Right atrium auricular region (tissue), 2 donors: ENCODE measurements at regions not wholly inside any gene's neighbourhood (a gene's known extent, or its start where the extent isn't known, plus 50 kb on each side); places are given as distances from the start of the nearest gene placed in this dataset.

ENCODE experiments used
- DNase-seq: peaks from one replicate; pipeline ENCODE4 v3.0.0-alpha.2; 2019; ENCODE audit warnings: low spot score
- H3K27ac ChIP-seq, 2 donors: fragments of 200-600 bp; sonication (generic); 1 replicate in 1 of 2; 2 replicates in 1 of 2; pipeline ENCODE4 v1.5.1; 2016 to 2019
- H3K27me3 ChIP-seq, 2 donors: fragments of 200-600 bp; sonication (generic); one replicate each; pipeline versions ENCODE4 v1.5.1 to v1.6.0; 2017 to 2019
- H3K36me3 ChIP-seq: fragments of 200-600 bp; sonication (generic); one replicate; pipeline ENCODE4 v1.5.1; 2016
- H3K4me1 ChIP-seq, 2 donors: fragments of 200-600 bp; sonication (generic); one replicate each; pipeline versions ENCODE4 v1.5.1 to v1.6.0; 2017 to 2019
- H3K4me3 ChIP-seq, 2 donors: fragments of 200-600 bp; sonication (generic); 1 replicate in 1 of 2; 2 replicates in 1 of 2; pipeline ENCODE4 v1.5.1; 2017 to 2019; ENCODE audit warnings: mild to moderate bottlenecking in 1 of 2, moderate library complexity in 1 of 2
- H3K9me3 ChIP-seq, 2 donors: fragments of 200-600 bp; sonication (generic); one replicate each; pipeline ENCODE4 v1.5.1; 2019
- TF ChIP-seq, protein P1 (sequence below), 2 donors: fragments of 200-600 bp; sonication (generic); IDR thresholded peaks; one replicate each; pipeline ENCODE4 v1.5.1; 2019; ENCODE audit warnings: antibody characterized with exemption in 2 of 2

DNA sequence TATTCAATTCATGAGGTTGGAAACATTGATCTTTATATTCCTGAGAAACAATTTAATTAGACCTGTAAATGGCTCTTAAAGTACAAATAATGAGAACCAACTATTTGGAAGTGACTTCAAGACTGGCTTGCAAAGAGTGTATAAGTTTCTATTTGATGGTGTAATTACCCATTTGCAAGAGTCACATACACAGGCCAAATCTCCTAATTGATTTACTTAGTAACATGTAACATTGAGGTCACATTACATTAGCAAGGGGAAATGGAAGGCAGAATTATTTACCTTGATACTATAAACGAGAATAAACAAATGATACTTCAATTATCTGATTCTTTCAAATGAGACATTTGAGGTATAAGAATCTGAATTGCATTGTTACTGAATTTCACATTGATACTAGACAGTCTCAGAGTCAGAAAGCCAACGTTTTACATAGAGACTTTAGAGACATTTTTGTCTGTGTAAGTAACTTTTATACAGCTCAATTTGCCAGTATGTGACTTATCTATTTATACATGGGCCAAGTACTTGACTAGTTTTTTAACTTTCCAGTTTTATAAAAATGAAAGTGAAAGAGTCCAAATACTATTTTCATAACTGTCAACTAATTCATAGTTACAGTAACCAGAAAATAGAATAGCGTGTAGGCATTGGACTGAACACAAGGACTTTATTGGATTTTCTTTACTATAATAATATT, 95.6 kb upstream of the RFC3 start:
- TF ChIP-seq, protein P1, sequence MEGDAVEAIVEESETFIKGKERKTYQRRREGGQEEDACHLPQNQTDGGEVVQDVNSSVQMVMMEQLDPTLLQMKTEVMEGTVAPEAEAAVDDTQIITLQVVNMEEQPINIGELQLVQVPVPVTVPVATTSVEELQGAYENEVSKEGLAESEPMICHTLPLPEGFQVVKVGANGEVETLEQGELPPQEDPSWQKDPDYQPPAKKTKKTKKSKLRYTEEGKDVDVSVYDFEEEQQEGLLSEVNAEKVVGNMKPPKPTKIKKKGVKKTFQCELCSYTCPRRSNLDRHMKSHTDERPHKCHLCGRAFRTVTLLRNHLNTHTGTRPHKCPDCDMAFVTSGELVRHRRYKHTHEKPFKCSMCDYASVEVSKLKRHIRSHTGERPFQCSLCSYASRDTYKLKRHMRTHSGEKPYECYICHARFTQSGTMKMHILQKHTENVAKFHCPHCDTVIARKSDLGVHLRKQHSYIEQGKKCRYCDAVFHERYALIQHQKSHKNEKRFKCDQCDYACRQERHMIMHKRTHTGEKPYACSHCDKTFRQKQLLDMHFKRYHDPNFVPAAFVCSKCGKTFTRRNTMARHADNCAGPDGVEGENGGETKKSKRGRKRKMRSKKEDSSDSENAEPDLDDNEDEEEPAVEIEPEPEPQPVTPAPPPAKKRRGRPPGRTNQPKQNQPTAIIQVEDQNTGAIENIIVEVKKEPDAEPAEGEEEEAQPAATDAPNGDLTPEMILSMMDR (IDR thresholded peaks at IDR 0.05), result no peak
- peaks cover 0 to 9% of the 10 kb centered on the region in 2 donors for H3K9me3 ChIP-seq
- peaks cover 0 to 31% of the 10 kb centered on the region in 2 donors for H3K4me1 ChIP-seq
- no peak for DNase-seq
- H3K36me3 ChIP-seq, result no peaks in the 10 kb centered on the region
- no peaks in the 10 kb centered on the region for H3K27me3 ChIP-seq
- H3K27ac ChIP-seq, result peak overlapping the region; percentile 68 to 75
- H3K4me3 ChIP-seq, result no peak overlapping the region

GRCh38 chr13:33723365-33723764, 94.6 kb upstream of the RFC3 start:
- Histone ChIP-seq H3K27ac (peak overlapping the region; percentile 68 to 75), H3K36me3 (no peaks in the 10 kb centered on the region)
- no peak for DNase-seq

GRCh38 chr13:33723772-33724435, 94.0 kb upstream of the RFC3 start:
- H3K27ac ChIP-seq, result peak overlapping the region; percentile 68 to 75
- TF ChIP-seq, protein P1 (IDR thresholded peaks at IDR 0.05), result peak; percentile 66 to 83
- no peak overlapping the region for H3K4me3 ChIP-seq
- peaks cover 0 to 42% of the 10 kb centered on the region in 2 donors for H3K4me1 ChIP-seq
- H3K36me3 ChIP-seq, result no peaks in the 10 kb centered on the region
- peak; percentile 90 for DNase-seq
- no peaks in the 10 kb centered on the region for H3K27me3 ChIP-seq
- peaks cover 0 to 9% of the 10 kb centered on the region in 2 donors for H3K9me3 ChIP-seq

More at GRCh38 chr13:33723365-33723764, 94.6 kb upstream of the RFC3 start:
- H3K4me1 ChIP-seq, result peaks cover 0 to 38% of the 10 kb centered on the region in 2 donors
- H3K9me3 ChIP-seq, result peaks cover 0 to 9% of the 10 kb centered on the region in 2 donors
- TF ChIP-seq, protein P1 (IDR thresholded peaks at IDR 0.05), result no peak
- no peak overlapping the region for H3K4me3 ChIP-seq
- H3K27me3 ChIP-seq, result no peaks in the 10 kb centered on the region

- Histone ChIP-seq H3K4me1 (peaks cover 0 to 42% of the 10 kb centered on the region in 2 donors), H3K9me3 (peaks cover 0 to 2% of the 10 kb centered on the region in 2 donors)
- no peak for DNase-seq
These were observed 92.6 kb upstream of the RFC3 start for GRCh38 chr13:33725340-33725739.

GRCh38 chr13:33727297-33728083, 90.5 kb upstream of the RFC3 start:
- TF ChIP-seq, protein P1 (IDR thresholded peaks at IDR 0.05), result no peak
- Histone ChIP-seq H3K4me3 (no peak overlapping the region), H3K36me3 (no peaks in the 10 kb centered on the region), H3K4me1 (peaks cover 0 to 27% of the 10 kb centered on the region in 2 donors), H3K27me3 (no peaks in the 10 kb centered on the region), H3K9me3 (no peaks in the 10 kb centered on the region), H3K27ac (peak overlapping the region; percentile 40 to 44)
- DNase-seq, result no peak

More at GRCh38 chr13:33725340-33725739, 92.6 kb upstream of the RFC3 start:
- Histone ChIP-seq H3K27ac (no peak overlapping the region), H3K27me3 (no peaks in the 10 kb centered on the region), H3K4me3 (no peak overlapping the region), H3K36me3 (no peaks in the 10 kb centered on the region)
- TF ChIP-seq, protein P1 (IDR thresholded peaks at IDR 0.05), result no peak
